Liver (tissue), 8 donors: ENCODE measurements at regions not wholly inside any gene's neighbourhood (a gene's known extent, or its start where the extent isn't known, plus 50 kb on each side); places are given as distances from the start of the nearest gene placed in this dataset.

Experiments used
- DNase-seq: peaks from one replicate; pipeline ENCODE4 v3.0.0-alpha.2; 2017; ENCODE audit warnings: low spot score
- H3K27ac ChIP-seq, 2 donors: one replicate each; pipeline ENCODE4 v1.7.0; 2013; ENCODE audit warnings: inconsistent platforms in 2 of 2, low read length in 2 of 2, control low read depth in 1 of 2, low read depth in 1 of 2, mild to moderate bottlenecking in 1 of 2
- H3K27me3 ChIP-seq, 4 donors: one replicate each; pipeline versions ENCODE4 v1.6.1 to v1.7.0; 2013; ENCODE audit warnings: low read length in 3 of 4, inconsistent platforms in 1 of 4, mild to moderate bottlenecking in 1 of 4, moderate library complexity in 1 of 4; ENCODE audit not compliant: control insufficient read depth in 4 of 4, insufficient read depth in 4 of 4
- H3K36me3 ChIP-seq, 4 donors: one replicate each; pipeline versions ENCODE4 v1.6.1 to v1.7.0; 2013; ENCODE audit warnings: low read length in 3 of 4, mild to moderate bottlenecking in 3 of 4, low read depth in 1 of 4, moderate library complexity in 1 of 4; ENCODE audit not compliant: control insufficient read depth in 4 of 4, insufficient read depth in 3 of 4
- H3K4me1 ChIP-seq, 4 donors: one replicate each; pipeline versions ENCODE4 v1.6.1 to v1.7.0; 2013; ENCODE audit warnings: low read length in 3 of 4, mild to moderate bottlenecking in 3 of 4, moderate library complexity in 1 of 4; ENCODE audit not compliant: control insufficient read depth in 4 of 4, insufficient read depth in 4 of 4
- H3K4me3 ChIP-seq, 3 donors: one replicate each; pipeline versions ENCODE4 v1.6.1 to v1.7.0; 2013; ENCODE audit warnings: low read length in 3 of 3, control low read depth in 1 of 3, low read depth in 1 of 3, mild to moderate bottlenecking in 1 of 3
- H3K9ac ChIP-seq, 2 donors: one replicate each; pipeline ENCODE4 v1.7.0; 2013; ENCODE audit warnings: low read length in 2 of 2, mild to moderate bottlenecking in 2 of 2, moderate library complexity in 2 of 2, control low read depth in 1 of 2, low read depth in 1 of 2
- H3K9me3 ChIP-seq, 4 donors: one replicate each; pipeline versions ENCODE4 v1.6.1 to v1.7.0; 2013; ENCODE audit warnings: low read length in 3 of 4; ENCODE audit not compliant: control insufficient read depth in 4 of 4
- ATF3 ChIP-seq: IDR thresholded peaks from 2 replicates; pipeline ENCODE4 v1.6.1; 2016; ENCODE audit warnings: antibody characterized with exemption
- CTCF ChIP-seq: fragments of 150-350 bp; IDR thresholded peaks from 2 replicates; pipeline ENCODE4 v1.5.1; 2017; ENCODE audit warnings: improper control_type of control experiment, low read depth, low read length; ENCODE audit not compliant: missing input control
- EGR1 ChIP-seq, 2 donors: IDR thresholded peaks; 2 replicates each; pipeline ENCODE4 v1.6.1; 2016 to 2018; ENCODE audit warnings: antibody characterized with exemption in 2 of 2, low read depth in 2 of 2
- FOXA1 ChIP-seq: IDR thresholded peaks from 2 replicates; pipeline ENCODE4 v1.6.1; 2016; ENCODE audit warnings: antibody characterized with exemption
- FOXA2 ChIP-seq: IDR thresholded peaks from 2 replicates; pipeline ENCODE4 v1.6.1; 2016; ENCODE audit warnings: antibody characterized with exemption
- GABPA ChIP-seq, 2 donors: IDR thresholded peaks in 1 of 2; conservative IDR thresholded peaks in 1 of 2; 2 replicates each; pipeline ENCODE4 v1.6.1; 2016; ENCODE audit warnings: antibody characterized with exemption in 2 of 2, mild to moderate bottlenecking in 1 of 2, moderate library complexity in 1 of 2
- HNF4A ChIP-seq, 2 donors: conservative IDR thresholded peaks; 2 replicates each; pipeline ENCODE4 v1.6.1; 2016; ENCODE audit warnings: antibody characterized with exemption in 2 of 2, mild to moderate bottlenecking in 2 of 2
- JUND ChIP-seq, 2 donors: IDR thresholded peaks; 2 replicates each; pipeline ENCODE4 v1.6.1; 2016; ENCODE audit warnings: antibody characterized with exemption in 2 of 2
- MAX ChIP-seq: IDR thresholded peaks from 2 replicates; pipeline ENCODE4 v1.6.1; 2016; ENCODE audit warnings: antibody characterized with exemption
- NR2F2 ChIP-seq: IDR thresholded peaks from 2 replicates; pipeline ENCODE4 v1.6.1; 2016; ENCODE audit warnings: antibody characterized with exemption
- RAD21 ChIP-seq, 2 donors: IDR thresholded peaks; 2 replicates each; pipeline ENCODE4 v1.6.1; 2016; ENCODE audit warnings: antibody characterized with exemption in 2 of 2, mild to moderate bottlenecking in 2 of 2
- REST ChIP-seq: IDR thresholded peaks from 2 replicates; pipeline ENCODE4 v1.6.1; 2016; ENCODE audit warnings: antibody characterized with exemption, mild to moderate bottlenecking
- RXRA ChIP-seq, 2 donors: IDR thresholded peaks; 2 replicates each; pipeline ENCODE4 v1.6.1; 2017 to 2018; ENCODE audit warnings: antibody characterized with exemption in 2 of 2, mild to moderate bottlenecking in 1 of 2
- SP1 ChIP-seq: IDR thresholded peaks from 2 replicates; pipeline ENCODE4 v1.6.1; 2018; ENCODE audit warnings: antibody characterized with exemption, mild to moderate bottlenecking
- YY1 ChIP-seq: IDR thresholded peaks from 2 replicates; pipeline ENCODE4 v1.6.1; 2016; ENCODE audit warnings: antibody characterized with exemption, mild to moderate bottlenecking
- ZBTB33 ChIP-seq: IDR thresholded peaks from 2 replicates; pipeline ENCODE4 v1.6.1; 2016; ENCODE audit warnings: antibody characterized with exemption
- WGBS: extraction: QIAGEN DNeasy Blood & Tissue Kit; methylation state at CpG from one replicate; pipeline ENCODE4 v1.1.7; 2013; 5-methylcytosine and 5-hydroxymethylcytosine counted together
- donor health status: healthy.
- donor health status: healthy.
- donor health status: healthy.
- donor health status: healthy.
- donor health status: healthy.

- no peaks in the 10 kb centered on the region for H3K27me3 ChIP-seq
- no peak for DNase-seq
- no peak for TF ChIP-seq MAX
- no peak for TF ChIP-seq FOXA1
- no peak for TF ChIP-seq FOXA2
- no peak for TF ChIP-seq HNF4A (conservative IDR thresholded peaks at IDR 0.05)
- TF ChIP-seq REST: no peak
- TF ChIP-seq GABPA (IDR thresholded peaks at IDR 0.05 in 1 of 2, conservative IDR thresholded peaks at IDR 0.05 in 1 of 2): no peak
- no peak for TF ChIP-seq CTCF
- TF ChIP-seq ATF3: no peak
- TF ChIP-seq JUND (IDR thresholded peaks at IDR 0.05): no peak
- TF ChIP-seq YY1: no peak
- no peak for TF ChIP-seq ZBTB33
- no peak for TF ChIP-seq EGR1 (IDR thresholded peaks at IDR 0.05; ENCODE audit: low read depth in 2 of 2)
- no peak for TF ChIP-seq RAD21 (IDR thresholded peaks at IDR 0.05)
- TF ChIP-seq NR2F2: no peak
- no peak for TF ChIP-seq SP1
- H3K4me3 ChIP-seq: no peak overlapping the region
- peaks cover 0 to 10% (median 6%) of the 10 kb centered on the region in 4 donors for H3K4me1 ChIP-seq
- H3K36me3 ChIP-seq: no peaks in the 10 kb centered on the region
- peaks cover 0 to 2% (median under 1%) of the 10 kb centered on the region in 4 donors for H3K9me3 ChIP-seq
- H3K9ac ChIP-seq: no peak overlapping the region
- 90% methylated on average over 1 of the region's 1 CpG for WGBS
- H3K27ac ChIP-seq: no peak overlapping the region
Observed at GRCh38 chr10:84862551-84862950, 534.2 kb downstream of the CCSER2 start.

GRCh38 chr10:84863675-84864074 is 535.3 kb downstream of the CCSER2 start:
- Histone ChIP-seq H3K27ac (no peak overlapping the region), H3K36me3 (no peaks in the 10 kb centered on the region), H3K4me1 (peaks cover 0 to 10% (median 6%) of the 10 kb centered on the region in 4 donors), H3K4me3 (no peak overlapping the region), H3K9me3 (peaks cover 0 to 2% (median under 1%) of the 10 kb centered on the region in 4 donors), H3K27me3 (no peaks in the 10 kb centered on the region), H3K9ac (no peak overlapping the region)
- WGBS: 94% methylated on average over 2 of the region's 2 CpGs
- TF ChIP-seq NR2F2 (no peak), RXRA (IDR thresholded peaks at IDR 0.05) (no peak), ZBTB33 (no peak), ATF3 (no peak), REST (no peak), YY1 (no peak), GABPA (IDR thresholded peaks at IDR 0.05 in 1 of 2, conservative IDR thresholded peaks at IDR 0.05 in 1 of 2) (no peak), FOXA1 (no peak)
- no peak for DNase-seq
